ENCODE measurements at regions not wholly inside any gene's neighbourhood (a gene's known extent, or its start where the extent isn't known, plus 50 kb on each side); places are given as distances from the start of the nearest gene placed in this dataset.

DNA sequence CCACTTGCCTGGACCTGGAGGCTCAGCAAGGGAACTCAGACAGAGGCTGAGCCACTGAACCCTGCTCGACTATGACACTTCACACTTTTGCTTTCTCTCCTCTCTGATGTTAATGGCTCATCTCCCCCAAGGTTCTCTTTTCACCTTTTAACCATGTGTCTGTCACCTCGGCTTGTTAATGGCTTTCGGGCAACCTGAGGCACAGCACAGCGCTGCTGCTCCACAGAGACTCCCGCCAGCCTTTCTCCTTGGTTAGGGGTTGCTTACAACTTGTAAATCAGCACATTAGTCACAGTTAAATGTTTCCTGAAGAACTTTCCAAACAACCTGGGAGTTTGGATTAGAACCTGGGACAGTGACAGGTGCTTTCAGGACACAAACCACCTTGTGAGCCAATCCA lies 136.2 kb upstream of the TBX20 start:
- no peak for DNase-seq
- Mint-ChIP-seq H3K36me3 (ENCODE audit: low read depth) (no peaks in the 10 kb centered on the region), H3K9me3 (no peaks in the 10 kb centered on the region; the same call in 1 of the 2 replicates), H3K4me1 (ENCODE audit: low read depth) (no peaks in the 10 kb centered on the region), H3K4me3 (no peak overlapping the region), H3K27me3 (ENCODE audit: insufficient read depth) (peaks cover 5% of the 10 kb centered on the region; the same call in 1 of the 2 replicates), H3K27ac (no peak overlapping the region)
- no peak for TF ChIP-seq CTCF (IDR thresholded peaks at IDR 0.05)

DNA sequence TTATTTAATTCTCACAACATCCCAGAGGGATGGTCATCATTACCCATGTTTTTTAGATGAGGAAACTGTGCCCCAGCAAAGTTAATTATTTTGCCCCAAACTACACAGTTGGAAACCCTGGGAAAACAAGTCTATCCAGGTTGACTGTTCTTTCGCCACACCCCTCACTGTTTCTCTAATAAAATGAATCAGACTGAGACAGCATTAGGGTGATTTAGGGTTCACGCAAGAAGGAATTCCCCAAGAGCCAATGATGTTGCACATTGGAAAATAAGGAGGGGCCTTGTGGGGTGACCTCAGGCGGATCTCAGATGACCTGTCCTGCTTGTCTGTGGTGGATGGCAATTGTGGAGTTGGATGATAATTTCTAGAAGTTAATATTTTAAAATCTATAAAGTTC lies 135.7 kb upstream of the TBX20 start:
- Mint-ChIP-seq H3K27ac (no peak overlapping the region), H3K4me1 (ENCODE audit: low read depth) (no peaks in the 10 kb centered on the region), H3K27me3 (ENCODE audit: insufficient read depth) (peaks cover 5% of the 10 kb centered on the region; the same call in 1 of the 2 replicates), H3K36me3 (ENCODE audit: low read depth) (no peaks in the 10 kb centered on the region), H3K9me3 (no peaks in the 10 kb centered on the region; the same call in 1 of the 2 replicates), H3K4me3 (no peak overlapping the region)
- TF ChIP-seq CTCF (IDR thresholded peaks at IDR 0.05): no peak
- DNase-seq: no peak

DNA sequence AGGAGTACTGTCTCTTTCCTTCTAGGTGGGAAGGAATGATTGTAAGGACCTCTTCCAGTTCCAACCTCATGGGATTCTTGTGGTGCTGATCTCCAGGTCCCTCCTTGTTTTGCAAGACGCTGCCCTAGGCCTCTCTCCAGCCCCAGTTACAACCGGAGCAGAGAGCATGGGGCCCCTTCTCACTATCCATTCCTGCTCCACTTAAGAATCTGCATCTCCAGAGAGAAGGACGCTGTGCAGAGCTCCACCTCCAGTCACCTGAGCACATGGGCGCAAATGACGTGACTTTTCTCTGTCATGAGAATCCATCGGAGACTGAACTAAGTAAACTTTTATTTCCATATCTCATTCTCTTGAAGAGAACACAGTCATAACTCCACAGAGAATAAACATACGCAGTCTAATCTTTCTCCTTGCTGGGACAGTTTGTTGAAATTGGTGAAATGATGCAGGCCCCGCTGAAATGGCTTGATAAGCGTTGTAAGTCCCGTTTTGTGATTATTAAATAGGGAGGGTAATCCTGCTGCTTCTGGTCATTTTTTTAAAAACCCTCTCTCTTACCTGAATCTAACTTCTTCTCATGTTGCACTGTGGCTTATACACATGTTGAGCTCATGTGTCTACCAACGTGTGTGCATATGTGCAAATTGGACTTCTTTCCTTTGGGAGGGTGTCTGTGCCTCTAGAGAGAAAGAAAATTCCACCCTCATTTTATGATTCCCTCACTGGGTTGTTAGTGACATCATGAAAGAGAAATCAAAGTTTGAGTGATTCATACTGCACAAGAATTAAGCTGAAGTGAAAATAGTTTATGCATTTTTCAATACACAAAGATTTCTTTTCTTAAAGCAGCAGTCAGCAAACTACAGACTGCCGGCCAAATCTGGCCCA lies 133.2 kb upstream of the TBX20 start:
- no peak for DNase-seq
- TF ChIP-seq CTCF (IDR thresholded peaks at IDR 0.05): no peak
- Mint-ChIP-seq H3K4me1 (ENCODE audit: low read depth) (no peaks in the 10 kb centered on the region), H3K27ac (no peak overlapping the region), H3K36me3 (ENCODE audit: low read depth) (no peaks in the 10 kb centered on the region), H3K27me3 (ENCODE audit: insufficient read depth) (peaks cover 7% of the 10 kb centered on the region; the same call in 1 of the 2 replicates), H3K4me3 (no peak overlapping the region), H3K9me3 (no peaks in the 10 kb centered on the region; the same call in 1 of the 2 replicates)

- no peaks in the 10 kb centered on the region for H3K4me1 Mint-ChIP-seq (ENCODE audit: low read depth)
- no peak overlapping the region for H3K27ac Mint-ChIP-seq
- no peak for TF ChIP-seq CTCF (IDR thresholded peaks at IDR 0.05)
- DNase-seq: no peak
- H3K4me3 Mint-ChIP-seq: no peak overlapping the region
- H3K27me3 Mint-ChIP-seq (ENCODE audit: insufficient read depth): peaks cover 7% of the 10 kb centered on the region; the same call in 1 of the 2 replicates
- no peaks in the 10 kb centered on the region; the same call in 1 of the 2 replicates for H3K9me3 Mint-ChIP-seq
- H3K36me3 Mint-ChIP-seq (ENCODE audit: low read depth): no peaks in the 10 kb centered on the region
These were observed 132.3 kb upstream of the TBX20 start for GRCh38 chr7:35386082-35386815.

DNA sequence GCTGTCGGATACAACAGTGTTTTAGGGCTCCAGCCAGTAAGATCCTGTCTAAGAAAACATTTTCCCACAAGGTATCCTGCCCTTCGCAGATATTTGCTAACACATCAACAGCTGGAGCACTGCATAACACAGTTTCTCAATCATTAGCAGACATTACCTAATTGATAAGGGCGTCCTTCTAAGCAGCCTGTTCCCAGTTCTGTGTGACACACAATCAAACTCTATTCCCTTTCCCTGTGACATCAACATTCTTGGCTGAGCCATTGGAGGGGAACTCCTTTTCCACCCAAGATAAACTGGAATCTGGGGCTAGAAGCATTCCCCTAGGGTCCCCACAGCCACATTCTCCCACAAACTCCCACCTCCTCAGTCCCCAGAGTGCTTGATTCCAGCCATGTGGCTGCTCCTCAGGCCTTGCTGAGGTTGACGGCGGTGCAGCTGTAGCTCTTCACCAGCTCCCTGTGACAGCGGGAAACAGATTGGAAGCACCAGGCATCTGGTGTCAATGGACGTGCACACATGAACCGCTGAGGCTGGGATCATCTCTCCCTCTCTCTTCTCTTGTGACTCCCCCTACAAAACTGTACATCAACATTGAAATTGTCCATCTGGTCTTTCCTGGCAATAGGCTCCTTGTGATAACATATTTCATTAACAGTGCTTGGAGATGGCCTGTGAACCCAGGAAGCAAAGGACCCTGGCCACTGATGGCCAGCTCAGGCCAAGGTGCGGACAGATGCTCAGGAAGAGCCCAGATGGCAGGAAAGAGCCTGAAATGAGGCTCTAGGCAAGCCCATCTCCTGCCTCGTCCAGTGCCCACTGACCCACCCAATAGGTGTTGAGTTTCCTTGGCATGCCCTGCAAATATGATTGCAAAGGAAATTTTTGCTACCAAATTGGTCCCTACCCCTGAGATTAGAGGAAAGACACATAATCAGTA lies 131.1 kb upstream of the TBX20 start:
- Mint-ChIP-seq H3K4me3 (no peak overlapping the region), H3K27me3 (ENCODE audit: insufficient read depth) (peaks cover 7% of the 10 kb centered on the region; the same call in 1 of the 2 replicates), H3K4me1 (ENCODE audit: low read depth) (no peaks in the 10 kb centered on the region), H3K9me3 (peaks cover 5% of the 10 kb centered on the region), H3K27ac (no peak overlapping the region), H3K36me3 (ENCODE audit: low read depth) (no peaks in the 10 kb centered on the region)
- no peak for TF ChIP-seq CTCF (IDR thresholded peaks at IDR 0.05)
- no peak for DNase-seq

All from HFFc6 (cell line).